ENCODE measurements at regions not wholly inside any gene's neighbourhood (a gene's known extent, or its start where the extent isn't known, plus 50 kb on each side); places are given as distances from the start of the nearest gene placed in this dataset.

- Mint-ChIP-seq H3K36me3 (ENCODE audit: low read depth) (no peaks in the 10 kb centered on the region), H3K4me1 (peaks cover 35% of the 10 kb centered on the region), H3K27ac (no peak overlapping the region)
Observed at GRCh38 chr3:193847402-193847801, 254.4 kb downstream of the OPA1 start.

More at GRCh38 chr3:193847402-193847801, 254.4 kb downstream of the OPA1 start:
- no peak overlapping the region for H3K27ac ChIP-seq (ENCODE audit: low read depth)
- no peaks in the 10 kb centered on the region for H3K79me2 ChIP-seq (replicated peaks; ENCODE audit: insufficient read depth)
- peaks cover 13% of the 10 kb centered on the region for H3K27me3 Mint-ChIP-seq (ENCODE audit: insufficient read depth, low read depth, poor library complexity)
- H3K9me2 ChIP-seq (ENCODE audit: insufficient read depth): no peaks in the 10 kb centered on the region
- H3K4me1 ChIP-seq (ENCODE audit: insufficient read depth): peaks cover 10% of the 10 kb centered on the region
- DNase-seq (ENCODE audit: low spot score): no peak
- no peak for TF ChIP-seq ZNF462 (CRISPR knock-in tag; IDR thresholded peaks at IDR 0.05)
- TF ChIP-seq ZNF114 (CRISPR knock-in tag; IDR thresholded peaks at IDR 0.05): no peak
- TF ChIP-seq NANOG (IDR thresholded peaks at IDR 0.05; ENCODE audit: borderline replicate concordance): no peak
- no peak for TF ChIP-seq EZH2phosphoT487 (IDR thresholded peaks at IDR 0.05; ENCODE audit: unreplicated experiment)
- no peak for TF ChIP-seq REST (IDR thresholded peaks at IDR 0.05; ENCODE audit: unreplicated experiment)
- no peak for TF ChIP-seq POLR2AphosphoS5 (IDR thresholded peaks at IDR 0.05; ENCODE audit: low read depth)
- no peak for TF ChIP-seq EZH2 (IDR thresholded peaks at IDR 0.05; ENCODE audit: low read depth, unreplicated experiment)
- no peaks in the 10 kb centered on the region for H3K27me3 ChIP-seq (ENCODE audit: insufficient read depth)
- no peak overlapping the region for H3K4me3 ChIP-seq
- H3K4me2 ChIP-seq: no peak overlapping the region
- H3K9me3 Mint-ChIP-seq: peaks cover 9% of the 10 kb centered on the region; the same call in 1 of the 3 replicates
- H4K20me1 ChIP-seq (replicated peaks; ENCODE audit: insufficient read depth): no peaks in the 10 kb centered on the region
- no peaks in the 10 kb centered on the region for H3F3A ChIP-seq (replicated peaks; ENCODE audit: low read depth)
- no peaks in the 10 kb centered on the region for H3K36me3 ChIP-seq (ENCODE audit: insufficient read depth)
- H3K4me3 Mint-ChIP-seq: no peak overlapping the region
- ATAC-seq: no peak
- no peak overlapping the region for H2AFZ ChIP-seq
